DND-41 (cell line): ENCODE measurements at regions not wholly inside any gene's neighbourhood (a gene's known extent, or its start where the extent isn't known, plus 50 kb on each side); places are given as distances from the start of the nearest gene placed in this dataset.

Experiments used
- ATAC-seq: fragments of 200-7000 bp; cut with Tn5 transposase; 3 replicates; pipeline ENCODE4 v1.9.1; 2021; ENCODE audit warnings: low read depth; ENCODE audit not compliant: insufficient read depth
- DNase-seq: peaks from one replicate; pipeline ENCODE4 v3.0.0-alpha.2; 2020
- H2AFZ ChIP-seq: 2 replicates; pipeline ENCODE4 v1.6.0; 2012; ENCODE audit warnings: low read depth, low read length
- H3K27ac ChIP-seq: 2 replicates; pipeline ENCODE4 v1.5.1; 2012; ENCODE audit warnings: low read length, inconsistent platforms
- H3K27me3 ChIP-seq: fragments of 200-600 bp; sonication (generic); 2 replicates; pipeline ENCODE4 v1.6.0; 2012; ENCODE audit warnings: low read length, mild to moderate bottlenecking, inconsistent platforms; ENCODE audit not compliant: insufficient read depth, poor library complexity
- H3K36me3 ChIP-seq: 2 replicates; pipeline ENCODE4 v1.5.1; 2012; ENCODE audit warnings: low read length, inconsistent platforms; ENCODE audit not compliant: insufficient read depth
- H3K4me1 ChIP-seq: 2 replicates; pipeline ENCODE4 v1.5.1; 2012; ENCODE audit warnings: mild to moderate bottlenecking, low read length; ENCODE audit not compliant: insufficient read depth
- H3K4me2 ChIP-seq: 2 replicates; pipeline ENCODE4 v1.6.0; 2012; ENCODE audit warnings: mild to moderate bottlenecking, moderate library complexity, low read length, inconsistent platforms; ENCODE audit not compliant: insufficient read depth
- H3K4me3 ChIP-seq, 2 experiments: fragments of 200-600 bp in 1 of 2; shearing (Covaris generic) in 1 of 2; 2 replicates each; pipeline ENCODE4 v1.5.1; 2012 to 2016; ENCODE audit warnings: inconsistent platforms in 2 of 2, low read length in 2 of 2, mild to moderate bottlenecking in 2 of 2, low read depth in 1 of 2, moderate library complexity in 1 of 2
- H3K79me2 ChIP-seq: 2 replicates; pipeline ENCODE4 v1.6.0; 2012; ENCODE audit warnings: low read length, inconsistent platforms; ENCODE audit not compliant: insufficient read depth
- H3K9ac ChIP-seq: 2 replicates; pipeline ENCODE4 v1.6.0; 2012; ENCODE audit warnings: low read depth, mild to moderate bottlenecking, inconsistent platforms, low read length, moderate library complexity
- H3K9me3 ChIP-seq: 2 replicates; pipeline ENCODE4 v1.5.1; 2012; ENCODE audit warnings: low read length, moderate library complexity, mild to moderate bottlenecking, inconsistent platforms; ENCODE audit not compliant: insufficient read depth, severe bottlenecking
- H4K20me1 ChIP-seq: 2 replicates; pipeline ENCODE4 v1.6.0; 2012; ENCODE audit warnings: low read length; ENCODE audit not compliant: insufficient read depth
- EZH2 ChIP-seq: IDR thresholded peaks from 3 replicates; pipeline ENCODE4 v1.6.1; 2012; ENCODE audit warnings: borderline replicate concordance, low read depth, mild to moderate bottlenecking, moderate library complexity, low read length, inconsistent platforms; ENCODE audit not compliant: severe bottlenecking
- TF ChIP-seq, protein P1 (sequence below): IDR thresholded peaks from 2 replicates; pipeline ENCODE4 v1.5.1; 2012; ENCODE audit warnings: borderline replicate concordance, low read length, moderate library complexity, mild to moderate bottlenecking; ENCODE audit not compliant: poor library complexity, severe bottlenecking; ENCODE audit errors: extremely low read depth

DNA sequence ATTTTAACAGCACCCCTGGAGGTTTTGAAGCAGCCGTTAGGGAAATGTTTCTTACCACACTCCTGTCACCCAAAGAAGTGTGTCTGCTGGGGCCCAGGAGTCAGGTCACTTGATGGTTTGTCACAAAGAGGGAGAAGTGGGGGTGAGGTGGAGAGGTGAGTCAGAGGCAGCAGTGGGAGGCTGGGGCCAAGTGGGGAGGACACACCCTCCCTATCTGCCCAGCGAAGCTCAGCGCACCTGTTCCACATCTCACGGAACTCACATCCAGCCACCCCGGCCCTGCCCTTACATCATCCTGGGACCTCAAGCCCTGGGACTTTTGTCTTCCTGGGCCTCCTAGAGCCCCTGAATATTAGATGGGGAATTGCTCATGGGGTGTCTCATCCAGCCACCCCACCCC, 171.1 kb upstream of the SMIM23 start:
- H3K4me3 ChIP-seq, result no peak overlapping the region
- H3K27me3 ChIP-seq, result no peaks in the 10 kb centered on the region
- no peaks in the 10 kb centered on the region for H3K4me1 ChIP-seq
- no peak overlapping the region for H3K9ac ChIP-seq
- H3K27ac ChIP-seq, result no peak overlapping the region
- no peak for TF ChIP-seq EZH2
- H3K9me3 ChIP-seq, result no peaks in the 10 kb centered on the region
- H3K79me2 ChIP-seq, result no peaks in the 10 kb centered on the region
- DNase-seq, result no peak
- no peak overlapping the region for H2AFZ ChIP-seq
- no peak overlapping the region for H3K4me2 ChIP-seq
- ATAC-seq, result no peak
- no peaks in the 10 kb centered on the region for H3K36me3 ChIP-seq
- no peaks in the 10 kb centered on the region for H4K20me1 ChIP-seq

DNA sequence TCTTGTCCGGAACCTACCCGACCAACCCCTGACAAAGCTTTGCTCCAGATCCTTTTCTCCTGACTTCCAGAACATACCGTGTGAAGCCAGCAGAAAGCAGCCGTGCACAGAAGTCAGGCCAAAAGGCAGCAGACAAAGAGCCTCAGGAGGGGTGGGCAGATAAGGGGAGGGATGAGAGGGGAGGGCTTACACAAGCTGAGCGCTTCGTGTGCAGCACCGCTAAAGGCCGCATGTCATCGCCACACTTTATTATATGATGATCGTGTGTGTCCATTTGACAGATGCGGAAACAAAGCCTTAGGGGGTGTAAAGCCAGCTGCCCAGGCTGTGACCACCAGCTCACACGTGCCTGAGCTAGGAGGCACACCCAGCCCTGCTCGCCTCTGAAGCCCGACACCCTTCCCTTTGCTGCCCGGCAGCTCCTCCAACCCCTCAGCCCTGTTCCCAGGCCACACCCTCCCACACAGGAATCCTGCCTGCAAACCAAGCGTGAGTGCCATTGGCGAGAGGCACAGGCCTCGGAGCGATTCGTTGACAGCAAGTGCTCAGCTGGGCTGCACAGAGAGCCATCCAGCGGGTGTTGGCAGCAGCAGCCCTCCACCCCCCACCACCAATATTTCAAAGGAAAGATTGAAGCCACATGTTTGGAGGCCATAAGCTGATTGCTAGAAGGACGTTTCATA, 170.5 kb upstream of the SMIM23 start:
- no peaks in the 10 kb centered on the region for H3K36me3 ChIP-seq
- H3K79me2 ChIP-seq, result no peaks in the 10 kb centered on the region
- H3K4me1 ChIP-seq, result no peaks in the 10 kb centered on the region
- DNase-seq, result no peak
- H3K9me3 ChIP-seq, result no peaks in the 10 kb centered on the region
- H3K27ac ChIP-seq, result no peak overlapping the region
- H3K4me2 ChIP-seq, result no peak overlapping the region
- H2AFZ ChIP-seq, result no peak overlapping the region
- H4K20me1 ChIP-seq, result no peaks in the 10 kb centered on the region
- H3K4me3 ChIP-seq, result no peak overlapping the region
- TF ChIP-seq, protein P1, sequence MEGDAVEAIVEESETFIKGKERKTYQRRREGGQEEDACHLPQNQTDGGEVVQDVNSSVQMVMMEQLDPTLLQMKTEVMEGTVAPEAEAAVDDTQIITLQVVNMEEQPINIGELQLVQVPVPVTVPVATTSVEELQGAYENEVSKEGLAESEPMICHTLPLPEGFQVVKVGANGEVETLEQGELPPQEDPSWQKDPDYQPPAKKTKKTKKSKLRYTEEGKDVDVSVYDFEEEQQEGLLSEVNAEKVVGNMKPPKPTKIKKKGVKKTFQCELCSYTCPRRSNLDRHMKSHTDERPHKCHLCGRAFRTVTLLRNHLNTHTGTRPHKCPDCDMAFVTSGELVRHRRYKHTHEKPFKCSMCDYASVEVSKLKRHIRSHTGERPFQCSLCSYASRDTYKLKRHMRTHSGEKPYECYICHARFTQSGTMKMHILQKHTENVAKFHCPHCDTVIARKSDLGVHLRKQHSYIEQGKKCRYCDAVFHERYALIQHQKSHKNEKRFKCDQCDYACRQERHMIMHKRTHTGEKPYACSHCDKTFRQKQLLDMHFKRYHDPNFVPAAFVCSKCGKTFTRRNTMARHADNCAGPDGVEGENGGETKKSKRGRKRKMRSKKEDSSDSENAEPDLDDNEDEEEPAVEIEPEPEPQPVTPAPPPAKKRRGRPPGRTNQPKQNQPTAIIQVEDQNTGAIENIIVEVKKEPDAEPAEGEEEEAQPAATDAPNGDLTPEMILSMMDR, result no peak
- TF ChIP-seq EZH2, result no peak
- no peak overlapping the region for H3K9ac ChIP-seq
- no peaks in the 10 kb centered on the region for H3K27me3 ChIP-seq
- ATAC-seq, result no peak

DNA sequence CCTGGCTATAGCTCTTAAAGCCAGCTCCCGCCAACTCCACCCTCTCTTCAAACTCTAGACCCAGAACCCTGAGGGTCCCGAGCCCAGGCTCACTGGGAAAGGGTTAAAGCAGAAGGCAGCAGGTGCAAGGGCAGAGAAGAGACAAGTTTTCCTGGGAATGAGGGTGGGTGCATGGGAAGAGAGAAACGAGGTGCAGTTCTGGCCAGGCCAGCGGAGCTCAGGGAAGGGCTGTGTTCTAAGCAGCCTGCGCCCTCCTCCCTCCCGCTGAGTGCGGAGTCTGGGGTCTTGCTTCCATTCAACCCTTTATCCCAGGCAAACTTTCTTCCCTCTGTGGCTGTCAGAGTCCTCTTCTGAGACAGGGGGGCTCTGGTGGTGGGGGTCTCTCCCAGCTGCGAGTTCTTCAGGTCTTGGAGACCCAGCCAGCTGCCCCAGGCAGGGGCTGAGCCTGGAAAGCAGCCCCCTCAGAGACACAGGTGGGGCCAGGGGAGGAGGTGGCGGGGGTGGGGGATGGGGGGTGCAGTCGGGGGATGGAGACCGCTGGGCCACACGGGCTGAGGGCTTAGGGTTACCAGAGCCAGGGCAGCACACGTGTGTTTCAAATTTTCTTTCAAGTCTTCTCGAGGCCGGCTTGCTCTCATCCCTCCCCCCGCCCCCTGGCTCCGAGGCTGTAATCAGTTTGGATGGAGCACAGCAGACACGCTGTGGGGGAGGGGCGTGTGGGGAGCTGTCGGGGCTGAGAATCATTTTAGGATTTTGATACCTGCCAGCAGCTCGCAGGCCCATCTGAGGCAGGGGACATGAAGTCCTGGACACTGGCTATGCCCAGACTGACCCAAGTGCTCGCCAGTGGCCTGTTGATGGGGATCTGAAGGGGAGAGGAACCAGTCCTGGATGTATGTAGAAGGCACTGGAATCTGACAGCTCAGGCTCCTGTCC, 169.6 kb upstream of the SMIM23 start:
- no peaks in the 10 kb centered on the region for H4K20me1 ChIP-seq
- no peak overlapping the region for H3K4me3 ChIP-seq
- TF ChIP-seq, protein P1, result no peak
- TF ChIP-seq EZH2, result no peak
- no peaks in the 10 kb centered on the region for H3K36me3 ChIP-seq
- H3K9me3 ChIP-seq, result no peaks in the 10 kb centered on the region
- H3K27ac ChIP-seq, result no peak overlapping the region
- no peak for ATAC-seq
- no peak for DNase-seq
- H3K4me1 ChIP-seq, result no peaks in the 10 kb centered on the region
- no peaks in the 10 kb centered on the region for H3K79me2 ChIP-seq
- no peaks in the 10 kb centered on the region for H3K27me3 ChIP-seq
- H3K9ac ChIP-seq, result no peak overlapping the region
- H2AFZ ChIP-seq, result no peak overlapping the region
- no peak overlapping the region for H3K4me2 ChIP-seq

DNA sequence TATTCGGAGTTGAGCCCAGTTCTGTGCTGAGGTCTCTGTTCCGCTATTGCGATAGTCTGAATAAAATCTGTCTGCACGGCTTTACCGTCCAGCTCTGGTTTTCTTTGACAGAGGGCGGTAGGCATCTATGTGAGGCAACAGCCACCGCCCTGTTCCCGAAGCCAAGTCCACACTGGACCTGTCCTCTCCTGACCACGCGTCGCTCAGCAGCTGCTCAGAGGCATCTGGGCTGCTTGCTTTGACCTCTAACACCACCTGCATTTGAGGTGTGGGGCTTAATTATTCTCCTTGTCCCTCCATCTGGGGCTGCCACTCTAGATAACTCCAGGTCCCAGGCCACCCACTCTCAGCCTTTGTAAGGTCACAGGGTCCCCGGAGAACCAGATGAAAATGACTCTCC, 168.4 kb upstream of the SMIM23 start:
- Histone ChIP-seq H3K27ac (no peak overlapping the region), H3K9me3 (no peaks in the 10 kb centered on the region), H3K4me3 (no peak overlapping the region), H3K9ac (no peak overlapping the region), H4K20me1 (no peaks in the 10 kb centered on the region), H3K4me1 (no peaks in the 10 kb centered on the region), H3K27me3 (no peaks in the 10 kb centered on the region), H3K36me3 (no peaks in the 10 kb centered on the region), H3K4me2 (no peak overlapping the region), H2AFZ (no peak overlapping the region), H3K79me2 (no peaks in the 10 kb centered on the region)
- ATAC-seq (no peak), DNase-seq (no peak)
- TF ChIP-seq, protein P1, result no peak
- no peak for TF ChIP-seq EZH2
